HepG2 (cell line): ENCODE measurements at regions not wholly inside any gene's neighbourhood (a gene's known extent, or its start where the extent isn't known, plus 50 kb on each side); places are given as distances from the start of the nearest gene placed in this dataset.

Experiments used
- ATAC-seq: fragments of 200-7000 bp; cut with Tn5 transposase; 3 replicates; pipeline ENCODE4 v1.9.1; 2020; ENCODE audit warnings: mild to moderate bottlenecking, moderate library complexity
- BruUV-seq: library from RNA; stranded (reverse); fragments of 400-500 nt; replicated peaks from 2 replicates; lab custom pipeline; 2021; lab: Mats Ljungman, UMichigan
- CTCF ChIA-PET: fragments of 300-600 bp; formaldehyde crosslinking; extraction: SDS; loops from one replicate; lab custom pipeline; 2021; ENCODE audit warnings: low total read pairs, inconsistent platforms, low intra/inter-chr PET ratio; lab: Yijun Ruan, JAX
- POLR2A ChIA-PET: fragments of 350-600 bp; sonication (Branson Sonifier 250); formaldehyde crosslinking; loops from one replicate; lab custom pipeline; 2020; ENCODE audit warnings: antibody characterized with exemption, inconsistent platforms; lab: Yijun Ruan, JAX
- DNase-seq: peaks from one replicate; pipeline ENCODE4 v3.0.0-alpha.2; 2015; ENCODE audit warnings: low spot score
- FAIRE-seq: peaks from 3 replicates; lab custom pipeline; 2011; peaks lifted over from hg19 to GRCh38; lab: Jason Lieb, UNC
- H2AFZ ChIP-seq: one replicate; pipeline ENCODE4 v1.6.1; 2011; ENCODE audit warnings: low read length, inconsistent platforms
- H3K27ac ChIP-seq: fragments of 300-600 bp; 3 replicates; pipeline ENCODE4 v1.8.0; 2011; ENCODE audit warnings: mixed run types, mild to moderate bottlenecking, mixed read lengths, low read length, inconsistent platforms; ENCODE audit not compliant: insufficient read depth; ENCODE audit errors: extremely low read length
- H3K27me3 ChIP-seq, 2 experiments: fragments of 200-600 bp in 1 of 2; 2 replicates in 1 of 2; 3 replicates in 1 of 2; pipeline versions ENCODE4 v1.6.0 to v1.8.0; 2011; ENCODE audit warnings: low read length in 2 of 2, mild to moderate bottlenecking in 2 of 2, moderate library complexity in 2 of 2, inconsistent platforms in 1 of 2; ENCODE audit not compliant: insufficient read depth in 2 of 2, control insufficient read depth in 1 of 2
- H3K36me3 ChIP-seq, 2 experiments: fragments of 200-600 bp in 1 of 2; replicated peaks in 1 of 2; 2 replicates in 1 of 2; 3 replicates in 1 of 2; pipeline versions ENCODE4 v1.5.1 to v1.8.0; 2011; ENCODE audit warnings: low read length in 2 of 2, inconsistent platforms in 1 of 2; ENCODE audit not compliant: insufficient read depth in 2 of 2, control insufficient read depth in 1 of 2
- H3K4me1 ChIP-seq: 2 replicates; pipeline ENCODE4 v1.5.1; 2012; ENCODE audit warnings: low read length, inconsistent platforms; ENCODE audit not compliant: insufficient read depth
- H3K4me2 ChIP-seq: 2 replicates; pipeline ENCODE4 v1.6.0; 2011; ENCODE audit warnings: low read depth, low read length, inconsistent platforms
- H3K4me3 ChIP-seq, 3 experiments: fragments of 200-600 bp in 1 of 3; sonication (generic), shearing (Covaris generic) in 1 of 3; replicated peaks in 1 of 3; 2 replicates each; pipeline ENCODE4 v1.5.1; 2011 to 2016; ENCODE audit warnings: low read length in 3 of 3, inconsistent platforms in 2 of 3, low read depth in 2 of 3, mild to moderate bottlenecking in 2 of 3, control low read depth in 1 of 3, mixed read lengths in 1 of 3; ENCODE audit not compliant: insufficient read depth in 1 of 3
- H3K79me2 ChIP-seq: one replicate; pipeline ENCODE4 v1.6.1; 2011; ENCODE audit warnings: low read length, inconsistent platforms; ENCODE audit not compliant: insufficient read depth
- H3K9ac ChIP-seq: 2 replicates; pipeline ENCODE4 v1.6.0; 2011; ENCODE audit warnings: mild to moderate bottlenecking, low read depth, low read length, inconsistent platforms; ENCODE audit not compliant: insufficient read depth
- H3K9me3 ChIP-seq: 2 replicates; pipeline ENCODE4 v1.5.1; 2012; ENCODE audit warnings: mild to moderate bottlenecking, low read length
- H4K20me1 ChIP-seq: 2 replicates; pipeline ENCODE4 v1.6.0; 2011; ENCODE audit warnings: inconsistent platforms, mild to moderate bottlenecking, low read length, moderate library complexity; ENCODE audit not compliant: insufficient read depth
- FOSL2 ChIP-seq: sonication (generic); formaldehyde crosslinking; IDR thresholded peaks from 2 replicates; pipeline ENCODE4 v1.4.0; 2020; ENCODE audit warnings: missing genetic modification reagents
- GABPB1 ChIP-seq: IDR thresholded peaks from 2 replicates; pipeline ENCODE4 v1.6.1; 2016; ENCODE audit warnings: mild to moderate bottlenecking, missing genetic modification reagents, moderate library complexity, missing compliant biosample characterization
- KMT2B ChIP-seq: IDR thresholded peaks from 2 replicates; pipeline ENCODE4 v1.6.1; 2016; ENCODE audit warnings: missing genetic modification reagents, missing compliant biosample characterization
- NR2F2 ChIP-seq: IDR thresholded peaks from 2 replicates; pipeline ENCODE4 v1.6.1; 2012; ENCODE audit warnings: low read depth, inconsistent platforms, borderline replicate concordance
- RARA ChIP-seq: IDR thresholded peaks from 2 replicates; pipeline ENCODE4 v1.6.1; 2016; ENCODE audit warnings: missing genetic modification reagents, missing compliant biosample characterization
- RXRA ChIP-seq: sonication (generic); formaldehyde crosslinking; IDR thresholded peaks from 2 replicates; pipeline ENCODE4 v1.5.1; 2020; ENCODE audit warnings: missing genetic modification reagents
- RXRB ChIP-seq: IDR thresholded peaks from 2 replicates; pipeline ENCODE4 v1.6.1; 2016; ENCODE audit warnings: borderline replicate concordance, missing genetic modification reagents, missing compliant biosample characterization
- SAP130 ChIP-seq: IDR thresholded peaks from 2 replicates; pipeline ENCODE4 v1.6.1; 2016; ENCODE audit warnings: low read depth
- TARDBP ChIP-seq: sonication (generic); formaldehyde crosslinking; IDR thresholded peaks from 2 replicates; pipeline ENCODE4 v1.8.0; 2022; ENCODE audit warnings: mild to moderate bottlenecking, missing genetic modification reagents
- TFDP2 ChIP-seq: sonication (generic); formaldehyde crosslinking; IDR thresholded peaks from 2 replicates; pipeline ENCODE4 v1.4.0; 2020; ENCODE audit warnings: missing genetic modification reagents
- ZNF142 ChIP-seq: sonication (generic); formaldehyde crosslinking; IDR thresholded peaks from 2 replicates; pipeline ENCODE4 v1.4.0; 2020; ENCODE audit warnings: missing genetic modification reagents
- ZNF615 ChIP-seq: sonication (generic); formaldehyde crosslinking; IDR thresholded peaks from 2 replicates; pipeline ENCODE4 v1.5.0; 2020; ENCODE audit warnings: mild to moderate bottlenecking, missing genetic modification reagents, borderline replicate concordance
- ZNF687 ChIP-seq: sonication (generic); formaldehyde crosslinking; IDR thresholded peaks from 2 replicates; pipeline ENCODE4 v1.5.1; 2020; ENCODE audit warnings: mild to moderate bottlenecking, missing genetic modification reagents, moderate library complexity
- WGBS: methylation state at CpG from one replicate; pipeline ENCODE4 v1.1.6; 2017; ENCODE audit warnings: low lambda C conversion rate; 5-methylcytosine and 5-hydroxymethylcytosine counted together
- in situ Hi-C: cut with HindIII; loops from 2 replicates; pipeline ENCODE4 v1.10.0; 2017; ENCODE audit warnings: low pct_unique_long_range_greater_than_20kb; ENCODE audit not compliant: extremely low pct_ligation_motif_present
- intact Hi-C: fragments of 100-400 bp; cut with micrococcal nuclease; formaldehyde crosslinking; loops from one replicate; pipeline ENCODE4 v1.10.0; 2022; ENCODE audit not compliant: unreplicated experiment

GRCh38 chr2:8581601-8582041 lies 100.2 kb upstream of the ID2 start:
- peak overlapping the region; percentile 18; the same call in 1 of the 2 replicates for H3K4me2 ChIP-seq
- H3K4me3 ChIP-seq, result no peak overlapping the region
- BruUV-seq, result no TSS peak
- H4K20me1 ChIP-seq, result no peaks in the 10 kb centered on the region
- in situ Hi-C loops (no loop called here), intact Hi-C loops (no loop called here)
- FAIRE-seq (peak; percentile 71), DNase-seq (peak; percentile 34), ATAC-seq (peak; percentile 16; the same call in 2 of the 3 replicates)
- H3K9me3 ChIP-seq, result no peaks in the 10 kb centered on the region
- peaks cover 72% of the 10 kb centered on the region for H3K4me1 ChIP-seq
- no peak overlapping the region for H3K9ac ChIP-seq
- POLR2A ChIA-PET, result interaction anchor here (1.0 to 2.7 kb wide), 7 partner anchors 10 to 103 kb away, joined by 3 to 15 read pairs (median 4); partner anchors contain the start of gene ID2
- H3K27me3 ChIP-seq, result peaks cover 2 to 5% of the 10 kb centered on the region in 2 experiments; a peak in 3 of 5 replicates
- CTCF ChIA-PET, result no interaction called here
- H2AFZ ChIP-seq, result no peak overlapping the region
- WGBS, result 37% methylated on average over 3 of the region's 6 CpGs
- no peaks in the 10 kb centered on the region for H3K36me3 ChIP-seq
- no peaks in the 10 kb centered on the region for H3K79me2 ChIP-seq
- H3K27ac ChIP-seq, result no peak overlapping the region
- TF ChIP-seq RARA (peak; percentile 94), RXRB (peak; percentile 90), SAP130 (CRISPR knock-in tag) (0 out of 2 replicates have a peak, but pooled peaks have one; percentile 18), ZNF615 (CRISPR knock-in tag) (no peak), FOSL2 (peak; percentile 18; the same call in 1 of the 2 replicates), TFDP2 (0 out of 2 replicates have a peak, but pooled peaks have one; percentile 19), TARDBP (CRISPR knock-in tag) (peak; percentile 55; the same call in 1 of the 2 replicates), RXRA (peak; percentile 91), KMT2B (no peak), GABPB1 (no peak), ZNF142 (CRISPR knock-in tag) (no peak), ZNF687 (CRISPR knock-in tag) (0 out of 2 replicates have a peak, but pooled peaks have one; percentile 19), NR2F2 (no peak)
